GM21447 (cell line): ENCODE measurements at regions not wholly inside any gene's neighbourhood (a gene's known extent, or its start where the extent isn't known, plus 50 kb on each side); places are given as distances from the start of the nearest gene placed in this dataset.

Experiments used
- ATAC-seq: cut with Tn5 transposase; IDR thresholded peaks from one replicate; pipeline ENCODE4 v1.9.1; 2021; ENCODE audit not compliant: unreplicated experiment

GRCh38 chr3:103600844-103601243 is 1166.0 kb downstream of the ZPLD1 start:
- ATAC-seq, result no peak

GRCh38 chr3:103601666-103602065 is 1166.9 kb downstream of the ZPLD1 start:
- ATAC-seq, result no peak

GRCh38 chr3:103609472-103609871 is 1174.7 kb downstream of the ZPLD1 start:
- no peak for ATAC-seq

- no peak for ATAC-seq
These were observed 1178.8 kb downstream of the ZPLD1 start for GRCh38 chr3:103613397-103614156.

GRCh38 chr3:103614719-103615118 is 1179.9 kb downstream of the ZPLD1 start:
- ATAC-seq, result no peak

GRCh38 chr3:103617961-103618360 is 1183.1 kb downstream of the ZPLD1 start:
- ATAC-seq, result no peak

- no peak for ATAC-seq
These were observed 1189.5 kb downstream of the ZPLD1 start for GRCh38 chr3:103624271-103624670.

GRCh38 chr3:103629391-103629790 is 1194.6 kb downstream of the ZPLD1 start:
- no peak for ATAC-seq

- ATAC-seq, result no peak
These were observed 1209.6 kb downstream of the ZPLD1 start for GRCh38 chr3:103644450-103644849.

GRCh38 chr3:103653996-103654395 is 1219.2 kb downstream of the ZPLD1 start:
- no peak for ATAC-seq

GRCh38 chr3:103657756-103658155 is 1222.9 kb downstream of the ZPLD1 start:
- no peak for ATAC-seq

GRCh38 chr3:103660810-103661209 is 1226.0 kb downstream of the ZPLD1 start:
- no peak for ATAC-seq

GRCh38 chr3:103662591-103662990 is 1227.8 kb downstream of the ZPLD1 start:
- no peak for ATAC-seq

- no peak for ATAC-seq
These were observed 1237.5 kb downstream of the ZPLD1 start for GRCh38 chr3:103672346-103672745.

- ATAC-seq, result no peak
These were observed 1250.1 kb downstream of the ZPLD1 start for GRCh38 chr3:103684904-103685303.

GRCh38 chr3:103685939-103686338 is 1251.1 kb downstream of the ZPLD1 start:
- ATAC-seq, result no peak

GRCh38 chr3:103690536-103690935 is 1255.7 kb downstream of the ZPLD1 start:
- ATAC-seq, result no peak

GRCh38 chr3:103693831-103694230 is 1259.0 kb downstream of the ZPLD1 start:
- ATAC-seq, result no peak

- no peak for ATAC-seq
These were observed 1263.8 kb downstream of the ZPLD1 start for GRCh38 chr3:103698646-103699045.

GRCh38 chr3:103699228-103699627 is 1264.4 kb downstream of the ZPLD1 start:
- no peak for ATAC-seq

- ATAC-seq, result no peak
These were observed 1270.8 kb downstream of the ZPLD1 start for GRCh38 chr3:103705641-103706040.

- ATAC-seq, result no peak
These were observed 1271.9 kb downstream of the ZPLD1 start for GRCh38 chr3:103706671-103707070.

GRCh38 chr3:103711670-103712069 is 1276.9 kb downstream of the ZPLD1 start:
- no peak for ATAC-seq
